Right lobe of liver (tissue), 4 donors: ENCODE measurements at regions not wholly inside any gene's neighbourhood (a gene's known extent, or its start where the extent isn't known, plus 50 kb on each side); places are given as distances from the start of the nearest gene placed in this dataset.

Source experiments
- POLR2A ChIP-seq: fragments of 450-650 bp; IDR thresholded peaks from one replicate; pipeline ENCODE4 v1.6.1; 2017; ENCODE audit warnings: antibody characterized with exemption, mild to moderate bottlenecking
- TF ChIP-seq, protein P1 (sequence below), 4 donors: fragments of 200-600 bp in 3 of 4; fragments of 450-650 bp in 1 of 4; IDR thresholded peaks; one replicate each; pipeline versions ENCODE4 v1.5.1 to v1.8.0; 2016 to 2022; ENCODE audit warnings: antibody characterized with exemption in 4 of 4, mild to moderate bottlenecking in 2 of 4
- donor health status: DM: no; HTN: no; CAD: no.
- donor health status: DM: no; HTN: no; CAD: no.
- donor health status: DM: no; HTN: yes; CAD: no.

DNA sequence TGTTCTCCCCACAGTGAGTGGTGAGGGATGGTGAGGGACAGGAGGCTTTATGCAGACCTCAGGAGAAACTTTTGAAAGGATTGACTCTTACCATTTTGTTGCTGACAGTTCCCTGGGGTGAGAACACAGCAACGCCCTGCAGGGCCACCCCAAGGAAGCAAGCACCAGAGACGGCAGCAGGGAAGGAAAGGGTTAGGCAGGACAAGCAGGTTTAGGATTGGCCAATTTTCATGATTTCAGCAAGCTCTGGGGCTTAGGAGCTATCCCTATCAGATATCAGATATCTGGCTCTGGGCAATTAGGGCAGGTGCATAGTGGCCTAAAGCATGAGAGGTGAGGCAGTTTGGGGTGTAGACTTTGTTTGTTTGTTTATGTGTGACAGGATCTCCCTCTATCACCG is 87.0 kb upstream of the LSM14A start:
- TF ChIP-seq, protein P1, sequence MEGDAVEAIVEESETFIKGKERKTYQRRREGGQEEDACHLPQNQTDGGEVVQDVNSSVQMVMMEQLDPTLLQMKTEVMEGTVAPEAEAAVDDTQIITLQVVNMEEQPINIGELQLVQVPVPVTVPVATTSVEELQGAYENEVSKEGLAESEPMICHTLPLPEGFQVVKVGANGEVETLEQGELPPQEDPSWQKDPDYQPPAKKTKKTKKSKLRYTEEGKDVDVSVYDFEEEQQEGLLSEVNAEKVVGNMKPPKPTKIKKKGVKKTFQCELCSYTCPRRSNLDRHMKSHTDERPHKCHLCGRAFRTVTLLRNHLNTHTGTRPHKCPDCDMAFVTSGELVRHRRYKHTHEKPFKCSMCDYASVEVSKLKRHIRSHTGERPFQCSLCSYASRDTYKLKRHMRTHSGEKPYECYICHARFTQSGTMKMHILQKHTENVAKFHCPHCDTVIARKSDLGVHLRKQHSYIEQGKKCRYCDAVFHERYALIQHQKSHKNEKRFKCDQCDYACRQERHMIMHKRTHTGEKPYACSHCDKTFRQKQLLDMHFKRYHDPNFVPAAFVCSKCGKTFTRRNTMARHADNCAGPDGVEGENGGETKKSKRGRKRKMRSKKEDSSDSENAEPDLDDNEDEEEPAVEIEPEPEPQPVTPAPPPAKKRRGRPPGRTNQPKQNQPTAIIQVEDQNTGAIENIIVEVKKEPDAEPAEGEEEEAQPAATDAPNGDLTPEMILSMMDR (IDR thresholded peaks at IDR 0.05), result no peak
- TF ChIP-seq POLR2A, result no peak
